Stimulated activated CD4-positive, alpha-beta T cell treated with anti-CD3 and anti-CD28 coated beads, Interleukin-2, amount 100 ng/mL, for 24 hours (primary cell): ENCODE measurements at regions not wholly inside any gene's neighbourhood (a gene's known extent, or its start where the extent isn't known, plus 50 kb on each side); places are given as distances from the start of the nearest gene placed in this dataset.

Source experiments
- DNase-seq, 2 donors: peaks; one replicate each; pipeline ENCODE4 v3.0.0-alpha.2; 2020

DNA sequence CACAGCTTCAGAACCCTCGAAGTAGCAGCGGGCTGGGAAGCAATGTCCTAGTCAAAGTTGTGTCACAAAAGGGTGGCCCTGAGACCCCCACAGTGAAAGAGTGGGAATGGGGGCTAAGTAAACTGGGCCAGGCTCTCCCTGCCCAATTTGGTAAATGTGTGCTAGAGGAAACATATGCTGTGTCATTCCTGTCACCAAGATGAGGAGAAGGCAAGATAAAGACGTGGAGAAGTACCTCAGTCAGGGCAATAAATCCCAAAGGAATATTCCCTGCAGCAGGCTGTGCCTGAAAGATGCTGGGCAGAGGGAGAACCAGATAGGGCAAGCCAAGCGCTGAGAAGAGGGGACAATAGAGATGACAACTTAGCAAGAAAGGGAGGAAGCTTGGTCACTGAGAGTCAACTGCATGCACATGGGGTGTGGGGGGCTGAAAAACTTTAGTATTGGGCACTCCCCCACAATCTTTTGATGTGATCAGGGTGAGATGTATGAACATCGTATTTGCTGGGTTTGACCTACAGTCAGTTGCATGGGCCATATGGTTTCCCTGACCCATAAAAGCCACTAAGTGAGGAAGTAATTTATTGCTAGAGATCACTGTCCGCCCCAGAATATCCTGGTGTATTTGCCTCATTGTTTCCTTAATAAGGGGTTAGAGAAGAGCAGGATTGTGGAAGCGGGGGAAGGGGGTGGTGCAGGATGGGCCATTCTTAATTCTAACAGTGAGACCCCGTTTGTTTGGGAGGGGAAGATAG lies 49.9 kb upstream of the CXCR4 start:
- DNase-seq, result no peak
